ENCODE measurements at regions not wholly inside any gene's neighbourhood (a gene's known extent, or its start where the extent isn't known, plus 50 kb on each side); places are given as distances from the start of the nearest gene placed in this dataset.

DNA sequence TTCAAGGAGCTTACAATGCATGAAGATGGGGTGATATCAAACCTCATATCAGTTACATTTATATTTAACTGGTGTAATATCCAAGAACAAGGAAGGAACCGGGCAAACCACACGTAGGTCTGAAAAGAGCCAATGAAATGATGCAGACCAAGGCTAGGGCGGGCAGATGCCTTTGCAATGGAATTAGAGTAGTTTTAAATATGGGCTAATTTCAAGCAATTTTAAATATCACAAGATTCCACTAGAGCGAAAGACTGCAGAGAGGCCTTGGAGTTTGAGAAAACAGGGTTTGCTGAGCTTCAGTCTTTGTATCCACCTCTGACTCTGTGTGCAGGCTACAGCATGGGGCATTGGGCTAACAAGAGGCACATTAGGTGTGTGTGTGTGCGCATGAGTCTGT is 53.9 kb upstream of the ZNF536 start:
- Histone ChIP-seq H3K4me1 (ENCODE audit: control insufficient read depth in 5 of 5, insufficient read depth in 5 of 5, low read length in 5 of 5) (peaks cover 0 to 9% (median 0%) of the 10 kb centered on the region in 5 donors), H3K9me3 (ENCODE audit: control insufficient read depth in 4 of 4, insufficient read depth in 3 of 4, low read length in 3 of 4) (peaks cover 0 to 7% (median 0%) of the 10 kb centered on the region in 4 donors), H3K27me3 (ENCODE audit: control insufficient read depth in 3 of 3, insufficient read depth in 3 of 3, low read length in 2 of 3) (peaks cover 0 to 2% (median 0%) of the 10 kb centered on the region in 3 donors), H3K9ac (ENCODE audit: insufficient read depth in 1 of 2, low read length in 2 of 2) (no peak overlapping the region), H3K4me3 (no peak overlapping the region), H3K27ac (ENCODE audit: low read depth in 1 of 2, low read length in 1 of 2) (no peak overlapping the region), H3K36me3 (ENCODE audit: control insufficient read depth in 4 of 4, insufficient read depth in 4 of 4, low read length in 4 of 4) (no peaks in the 10 kb centered on the region)
- DNase-seq: no peak
- TF ChIP-seq CTCF (IDR thresholded peaks at IDR 0.05; ENCODE audit: control extremely low read depth, extremely low read depth): no peak
- WGBS, 2 donors: 87 to 90% methylated on average over 5 of the region's 5 CpGs
- ATAC-seq (ENCODE audit: insufficient read depth, low FRiP score): no peak

GRCh38 chr19:30318936-30319335 is 53.2 kb upstream of the ZNF536 start:
- no peak overlapping the region for H3K9ac ChIP-seq (ENCODE audit: insufficient read depth in 1 of 2, low read length in 2 of 2)
- peaks cover 0 to 7% (median 0%) of the 10 kb centered on the region in 4 donors for H3K9me3 ChIP-seq (ENCODE audit: control insufficient read depth in 4 of 4, insufficient read depth in 3 of 4, low read length in 3 of 4)
- H3K4me1 ChIP-seq (ENCODE audit: control insufficient read depth in 5 of 5, insufficient read depth in 5 of 5, low read length in 5 of 5): peaks cover 0 to 9% (median 0%) of the 10 kb centered on the region in 5 donors
- H3K4me3 ChIP-seq: no peak overlapping the region
- no peak for ATAC-seq (ENCODE audit: insufficient read depth, low FRiP score)
- H3K36me3 ChIP-seq (ENCODE audit: control insufficient read depth in 4 of 4, insufficient read depth in 4 of 4, low read length in 4 of 4): no peaks in the 10 kb centered on the region
- TF ChIP-seq CTCF (IDR thresholded peaks at IDR 0.05; ENCODE audit: control extremely low read depth, extremely low read depth): no peak
- H3K27ac ChIP-seq (ENCODE audit: low read depth in 1 of 2, low read length in 1 of 2): no peak overlapping the region
- peaks cover 0 to 2% (median 0%) of the 10 kb centered on the region in 3 donors for H3K27me3 ChIP-seq (ENCODE audit: control insufficient read depth in 3 of 3, insufficient read depth in 3 of 3, low read length in 2 of 3)
- 83 to 88% methylated on average over 11 of the region's 11 CpGs for WGBS, 2 donors
- no peak for DNase-seq

DNA sequence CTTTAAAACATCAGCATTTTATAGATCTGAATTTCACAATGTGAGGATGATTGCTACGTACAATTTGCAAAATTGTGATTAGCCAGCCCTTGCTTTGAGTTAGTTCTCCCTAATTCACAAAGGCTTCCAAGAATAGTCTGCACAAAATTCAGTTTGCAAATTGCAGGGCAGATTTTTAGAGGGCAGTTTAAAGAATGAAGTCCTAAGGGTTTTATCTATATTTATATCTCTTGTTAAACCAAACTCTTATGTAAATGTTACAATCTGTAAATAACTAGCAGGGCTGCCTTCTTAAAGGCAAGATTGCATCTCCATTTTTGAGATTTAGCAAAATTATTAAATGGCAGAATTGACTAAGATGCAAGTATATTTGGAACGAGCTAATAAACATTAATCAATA is 52.8 kb upstream of the ZNF536 start:
- H3K9ac ChIP-seq (ENCODE audit: insufficient read depth in 1 of 2, low read length in 2 of 2): no peak overlapping the region
- peaks cover 0 to 9% (median 0%) of the 10 kb centered on the region in 5 donors for H3K4me1 ChIP-seq (ENCODE audit: control insufficient read depth in 5 of 5, insufficient read depth in 5 of 5, low read length in 5 of 5)
- no peak for TF ChIP-seq CTCF (IDR thresholded peaks at IDR 0.05; ENCODE audit: control extremely low read depth, extremely low read depth)
- WGBS, 2 donors: 71 to 79% methylated on average over 2 of the region's 2 CpGs
- no peak overlapping the region for H3K4me3 ChIP-seq
- peaks cover 0 to 2% (median 0%) of the 10 kb centered on the region in 3 donors for H3K27me3 ChIP-seq (ENCODE audit: control insufficient read depth in 3 of 3, insufficient read depth in 3 of 3, low read length in 2 of 3)
- no peak for ATAC-seq (ENCODE audit: insufficient read depth, low FRiP score)
- DNase-seq: no peak
- H3K9me3 ChIP-seq (ENCODE audit: control insufficient read depth in 4 of 4, insufficient read depth in 3 of 4, low read length in 3 of 4): peaks cover 0 to 7% (median 0%) of the 10 kb centered on the region in 4 donors
- no peak overlapping the region for H3K27ac ChIP-seq (ENCODE audit: low read depth in 1 of 2, low read length in 1 of 2)
- H3K36me3 ChIP-seq (ENCODE audit: control insufficient read depth in 4 of 4, insufficient read depth in 4 of 4, low read length in 4 of 4): no peaks in the 10 kb centered on the region

DNA sequence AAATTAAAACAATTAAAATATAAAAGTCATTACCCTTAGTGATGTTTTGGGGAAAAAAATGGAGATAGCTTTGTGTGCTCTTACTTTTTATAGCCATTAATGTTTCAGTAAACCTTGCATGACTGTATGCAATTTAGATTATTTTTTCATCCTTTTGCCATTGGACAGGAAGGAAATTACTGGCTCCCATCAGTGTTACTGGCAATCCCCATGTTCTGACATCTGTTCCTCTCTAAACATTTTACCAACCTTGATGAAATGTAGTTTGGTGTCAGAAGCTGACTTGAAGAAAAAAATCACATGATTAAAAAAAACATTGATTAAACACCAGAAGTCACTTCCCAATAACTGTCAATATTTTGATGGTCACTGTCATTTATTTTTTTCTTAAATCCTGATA is 52.3 kb upstream of the ZNF536 start:
- Histone ChIP-seq H3K36me3 (ENCODE audit: control insufficient read depth in 4 of 4, insufficient read depth in 4 of 4, low read length in 4 of 4) (no peaks in the 10 kb centered on the region), H3K27me3 (ENCODE audit: control insufficient read depth in 3 of 3, insufficient read depth in 3 of 3, low read length in 2 of 3) (peaks cover 0 to 2% (median 0%) of the 10 kb centered on the region in 3 donors), H3K27ac (ENCODE audit: low read depth in 1 of 2, low read length in 1 of 2) (no peak overlapping the region), H3K9ac (ENCODE audit: insufficient read depth in 1 of 2, low read length in 2 of 2) (no peak overlapping the region), H3K9me3 (ENCODE audit: control insufficient read depth in 4 of 4, insufficient read depth in 3 of 4, low read length in 3 of 4) (peaks cover 0 to 7% (median 0%) of the 10 kb centered on the region in 4 donors), H3K4me3 (no peak overlapping the region), H3K4me1 (ENCODE audit: control insufficient read depth in 5 of 5, insufficient read depth in 5 of 5, low read length in 5 of 5) (peaks cover 0 to 9% (median 0%) of the 10 kb centered on the region in 5 donors)
- DNase-seq (no peak), ATAC-seq (ENCODE audit: insufficient read depth, low FRiP score) (no peak)
- no peak for TF ChIP-seq CTCF (IDR thresholded peaks at IDR 0.05; ENCODE audit: control extremely low read depth, extremely low read depth)
